Right atrium auricular region (tissue), 2 donors: ENCODE measurements at regions not wholly inside any gene's neighbourhood (a gene's known extent, or its start where the extent isn't known, plus 50 kb on each side); places are given as distances from the start of the nearest gene placed in this dataset.

Source experiments
- DNase-seq: peaks from one replicate; pipeline ENCODE4 v3.0.0-alpha.2; 2019; ENCODE audit warnings: low spot score
- H3K27ac ChIP-seq, 2 donors: fragments of 200-600 bp; sonication (generic); 1 replicate in 1 of 2; 2 replicates in 1 of 2; pipeline ENCODE4 v1.5.1; 2016 to 2019
- H3K27me3 ChIP-seq, 2 donors: fragments of 200-600 bp; sonication (generic); one replicate each; pipeline versions ENCODE4 v1.5.1 to v1.6.0; 2017 to 2019
- H3K36me3 ChIP-seq: fragments of 200-600 bp; sonication (generic); one replicate; pipeline ENCODE4 v1.5.1; 2016
- H3K4me1 ChIP-seq, 2 donors: fragments of 200-600 bp; sonication (generic); one replicate each; pipeline versions ENCODE4 v1.5.1 to v1.6.0; 2017 to 2019
- H3K4me3 ChIP-seq, 2 donors: fragments of 200-600 bp; sonication (generic); 1 replicate in 1 of 2; 2 replicates in 1 of 2; pipeline ENCODE4 v1.5.1; 2017 to 2019; ENCODE audit warnings: mild to moderate bottlenecking in 1 of 2, moderate library complexity in 1 of 2
- H3K9me3 ChIP-seq, 2 donors: fragments of 200-600 bp; sonication (generic); one replicate each; pipeline ENCODE4 v1.5.1; 2019
- TF ChIP-seq, protein P1 (sequence below), 2 donors: fragments of 200-600 bp; sonication (generic); IDR thresholded peaks; one replicate each; pipeline ENCODE4 v1.5.1; 2019; ENCODE audit warnings: antibody characterized with exemption in 2 of 2

DNA sequence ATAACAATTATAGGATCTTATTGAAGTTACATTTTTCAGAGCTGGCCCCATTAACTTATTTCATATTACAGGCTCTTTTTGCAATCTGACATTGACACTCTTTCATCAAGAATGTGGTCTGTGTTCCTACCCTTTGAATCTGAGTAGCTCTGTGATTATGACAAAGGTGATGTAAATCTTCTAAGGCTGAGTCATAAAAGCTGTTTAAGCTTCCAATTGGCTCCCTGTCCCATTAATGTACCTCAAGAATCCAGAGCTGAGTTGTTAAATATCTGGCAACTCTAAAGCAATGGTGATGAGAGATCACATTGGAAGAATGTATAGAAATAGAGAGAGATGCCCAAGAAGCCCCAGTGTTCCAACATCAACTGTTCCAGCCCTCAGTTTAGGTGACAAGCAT, 178.5 kb upstream of the DEPDC1 start:
- no peak for DNase-seq
- Histone ChIP-seq H3K4me3 (no peak overlapping the region), H3K9me3 (no peaks in the 10 kb centered on the region), H3K36me3 (no peaks in the 10 kb centered on the region), H3K27me3 (no peaks in the 10 kb centered on the region), H3K27ac (no peak overlapping the region), H3K4me1 (no peaks in the 10 kb centered on the region)
- TF ChIP-seq, protein P1, sequence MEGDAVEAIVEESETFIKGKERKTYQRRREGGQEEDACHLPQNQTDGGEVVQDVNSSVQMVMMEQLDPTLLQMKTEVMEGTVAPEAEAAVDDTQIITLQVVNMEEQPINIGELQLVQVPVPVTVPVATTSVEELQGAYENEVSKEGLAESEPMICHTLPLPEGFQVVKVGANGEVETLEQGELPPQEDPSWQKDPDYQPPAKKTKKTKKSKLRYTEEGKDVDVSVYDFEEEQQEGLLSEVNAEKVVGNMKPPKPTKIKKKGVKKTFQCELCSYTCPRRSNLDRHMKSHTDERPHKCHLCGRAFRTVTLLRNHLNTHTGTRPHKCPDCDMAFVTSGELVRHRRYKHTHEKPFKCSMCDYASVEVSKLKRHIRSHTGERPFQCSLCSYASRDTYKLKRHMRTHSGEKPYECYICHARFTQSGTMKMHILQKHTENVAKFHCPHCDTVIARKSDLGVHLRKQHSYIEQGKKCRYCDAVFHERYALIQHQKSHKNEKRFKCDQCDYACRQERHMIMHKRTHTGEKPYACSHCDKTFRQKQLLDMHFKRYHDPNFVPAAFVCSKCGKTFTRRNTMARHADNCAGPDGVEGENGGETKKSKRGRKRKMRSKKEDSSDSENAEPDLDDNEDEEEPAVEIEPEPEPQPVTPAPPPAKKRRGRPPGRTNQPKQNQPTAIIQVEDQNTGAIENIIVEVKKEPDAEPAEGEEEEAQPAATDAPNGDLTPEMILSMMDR (IDR thresholded peaks at IDR 0.05), result no peak

DNA sequence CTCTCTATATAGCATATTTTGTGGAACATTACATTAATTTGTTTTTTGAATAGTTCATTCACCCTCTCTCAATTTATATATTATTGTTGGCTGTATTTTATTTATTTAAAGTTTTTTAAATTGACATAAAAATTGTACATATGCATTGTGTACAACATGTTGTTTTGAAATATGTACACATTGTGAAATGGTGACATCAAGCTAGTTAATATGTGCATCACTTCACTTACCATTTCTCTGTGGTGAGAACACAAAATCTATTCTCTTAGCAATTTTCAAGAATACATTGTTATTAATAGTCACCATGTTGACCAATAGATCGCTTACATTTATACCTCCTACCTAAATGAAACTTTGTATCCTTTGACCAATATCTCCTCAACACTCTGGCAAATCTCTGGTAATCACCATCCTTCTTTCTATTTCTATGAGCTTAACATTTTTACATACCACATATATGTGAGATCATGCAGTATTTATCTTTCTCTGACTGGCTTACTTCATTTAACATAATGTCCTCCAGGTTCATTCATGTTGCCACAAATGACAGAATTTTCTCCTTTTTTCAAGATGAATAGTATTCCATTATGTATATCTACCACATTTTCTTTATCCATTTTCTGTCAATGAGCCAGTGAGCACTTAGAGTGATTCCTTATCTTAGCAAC, 180.9 kb upstream of the DEPDC1 start:
- DNase-seq, result no peak
- TF ChIP-seq, protein P1 (IDR thresholded peaks at IDR 0.05), result no peak

DNA sequence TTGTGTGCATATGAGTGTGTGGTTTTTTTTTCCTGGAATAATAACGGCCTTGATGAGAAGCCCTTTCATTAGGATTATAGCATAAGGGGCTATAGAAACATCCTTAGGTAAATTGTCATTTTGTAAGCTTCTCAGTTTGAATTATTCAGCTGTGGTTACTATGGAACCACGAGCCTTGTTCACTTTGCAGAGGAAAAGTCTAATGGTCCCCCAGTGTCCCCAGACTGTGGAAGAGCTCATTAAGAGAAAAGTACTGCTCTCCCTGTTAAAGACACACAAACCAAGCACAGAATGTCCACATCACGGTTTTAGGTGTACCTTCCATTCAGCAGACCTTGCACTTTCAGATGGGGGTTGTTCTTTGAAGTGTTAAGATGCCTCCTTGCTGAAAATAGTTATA, 199.3 kb upstream of the DEPDC1 start:
- H3K4me3 ChIP-seq, result no peak overlapping the region
- no peak overlapping the region for H3K27ac ChIP-seq
- TF ChIP-seq, protein P1 (IDR thresholded peaks at IDR 0.05), result no peak
- H3K4me1 ChIP-seq, result no peaks in the 10 kb centered on the region
- DNase-seq, result no peak
- no peaks in the 10 kb centered on the region for H3K36me3 ChIP-seq
- H3K9me3 ChIP-seq, result no peaks in the 10 kb centered on the region
- no peaks in the 10 kb centered on the region for H3K27me3 ChIP-seq

More for the DNA sequence above, 180.9 kb upstream of the DEPDC1 start:
- Histone ChIP-seq H3K36me3 (no peaks in the 10 kb centered on the region), H3K9me3 (no peaks in the 10 kb centered on the region), H3K4me1 (no peaks in the 10 kb centered on the region), H3K27ac (no peak overlapping the region), H3K27me3 (no peaks in the 10 kb centered on the region), H3K4me3 (no peak overlapping the region)

DNA sequence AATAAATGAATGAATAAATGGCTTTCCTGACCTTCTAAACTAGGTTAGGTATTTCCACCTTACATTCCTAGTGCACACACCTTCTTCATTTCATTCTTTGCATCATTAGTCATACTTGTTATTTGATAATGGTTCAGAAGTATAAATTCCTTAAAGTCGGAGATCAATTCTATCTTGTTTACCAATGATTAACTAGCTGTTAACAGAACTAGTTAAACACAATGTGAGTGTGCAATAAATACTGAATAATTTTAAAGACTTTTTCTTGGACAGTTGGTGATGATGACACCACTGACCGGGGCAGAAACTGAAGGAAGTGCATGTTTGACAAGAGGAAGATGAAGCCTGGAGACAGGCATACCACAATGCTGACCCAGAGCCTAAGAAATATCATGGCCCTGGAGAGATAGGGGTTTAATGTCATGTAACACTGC, 207.1 kb upstream of the DEPDC1 start:
- H3K4me3 ChIP-seq, result no peak overlapping the region
- H3K27me3 ChIP-seq, result no peaks in the 10 kb centered on the region
- TF ChIP-seq, protein P1 (IDR thresholded peaks at IDR 0.05), result no peak
- H3K4me1 ChIP-seq, result no peaks in the 10 kb centered on the region
- DNase-seq, result no peak
- no peaks in the 10 kb centered on the region for H3K36me3 ChIP-seq
- H3K9me3 ChIP-seq, result peaks cover 0 to 2% of the 10 kb centered on the region in 2 donors
- H3K27ac ChIP-seq, result no peak overlapping the region

DNA sequence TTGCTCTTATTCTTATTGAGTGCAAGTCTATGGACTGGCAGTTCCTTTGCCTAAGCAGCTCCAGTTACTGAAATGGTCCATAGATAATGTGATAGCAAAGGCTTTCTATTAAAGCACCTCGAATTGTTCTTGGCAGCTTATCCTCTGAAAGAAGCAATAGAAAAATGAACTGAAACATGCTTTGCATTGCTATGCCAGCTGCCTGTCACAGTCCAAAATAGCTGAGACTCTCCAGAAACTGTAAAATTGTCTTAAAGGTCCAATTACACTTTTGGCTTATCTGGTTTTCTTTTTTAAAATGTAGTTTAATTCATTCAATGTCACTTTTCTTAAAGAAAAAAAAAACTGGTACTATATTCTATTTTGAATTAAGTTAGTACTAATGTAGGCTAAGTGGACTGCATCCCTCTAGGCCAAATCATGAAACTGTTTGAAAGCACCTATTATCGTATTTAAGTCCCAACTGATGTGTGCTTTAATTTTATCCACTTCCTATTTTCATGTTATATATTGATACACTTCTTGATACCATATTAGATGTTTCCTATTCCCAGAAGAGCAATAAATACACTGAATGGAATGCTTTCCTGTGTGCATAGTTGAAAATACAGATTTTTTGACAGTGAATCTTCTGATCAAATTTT, 208.0 kb upstream of the DEPDC1 start:
- peaks cover 9 to 11% of the 10 kb centered on the region in 2 donors for H3K9me3 ChIP-seq
- TF ChIP-seq, protein P1 (IDR thresholded peaks at IDR 0.05), result no peak

More for the DNA sequence above, 208.0 kb upstream of the DEPDC1 start:
- Histone ChIP-seq H3K4me3 (no peak overlapping the region), H3K4me1 (no peaks in the 10 kb centered on the region), H3K27me3 (no peaks in the 10 kb centered on the region), H3K27ac (no peak overlapping the region), H3K36me3 (no peaks in the 10 kb centered on the region)
- no peak for DNase-seq
